Lower lobe of right lung (tissue), 2 donors: ENCODE measurements at regions not wholly inside any gene's neighbourhood (a gene's known extent, or its start where the extent isn't known, plus 50 kb on each side); places are given as distances from the start of the nearest gene placed in this dataset.

Experiments
- ATAC-seq, 2 donors: fragments of 200-7000 bp; cut with Tn5 transposase; one replicate each; pipeline ENCODE4 v1.9.1; 2020 to 2022; ENCODE audit warnings: mild to moderate bottlenecking in 2 of 2, moderate library complexity in 2 of 2
- DNase-seq: peaks from one replicate; pipeline ENCODE4 v3.0.0-alpha.2; 2020
- H3K27ac ChIP-seq: fragments of 200-600 bp; one replicate; pipeline ENCODE4 v1.8.0; 2022
- H3K27me3 ChIP-seq: fragments of 200-600 bp; one replicate; pipeline ENCODE4 v1.8.0; 2022; ENCODE audit warnings: low read depth
- H3K36me3 ChIP-seq: fragments of 200-600 bp; one replicate; pipeline ENCODE4 v1.8.0; 2022; ENCODE audit warnings: mild to moderate bottlenecking
- H3K4me1 ChIP-seq: fragments of 200-600 bp; one replicate; pipeline ENCODE4 v1.8.0; 2022
- H3K4me3 ChIP-seq: fragments of 200-600 bp; one replicate; pipeline ENCODE4 v1.8.0; 2022; ENCODE audit warnings: mild to moderate bottlenecking
- H3K9me3 ChIP-seq: fragments of 200-600 bp; one replicate; pipeline ENCODE4 v1.8.0; 2022
- CTCF ChIP-seq: fragments of 200-600 bp; IDR thresholded peaks from one replicate; pipeline ENCODE4 v1.8.0; 2022; ENCODE audit warnings: antibody characterized with exemption, mild to moderate bottlenecking
- intact Hi-C: fragments of 100-400 bp; cut with DNase I; formaldehyde crosslinking; loops from one replicate; pipeline ENCODE4 v1.11.0; 2022
- donor health status: DM: no; HTN: yes; CAD: no; lungs with severe emphysema.

GRCh38 chr7:86248977-86249376 is 394.7 kb upstream of the GRM3 start:
- intact Hi-C loops = no loop called here
- DNase-seq (no peak), ATAC-seq (no peak)
- H3K4me1 ChIP-seq = no peaks in the 10 kb centered on the region
- H3K27ac ChIP-seq = no peak overlapping the region
- peaks cover 5% of the 10 kb centered on the region for H3K9me3 ChIP-seq
- H3K4me3 ChIP-seq = no peak overlapping the region
- H3K27me3 ChIP-seq = no peaks in the 10 kb centered on the region
- no peaks in the 10 kb centered on the region for H3K36me3 ChIP-seq
- no peak for TF ChIP-seq CTCF

- TF ChIP-seq CTCF = no peak
- ATAC-seq (no peak), DNase-seq (no peak)
- Histone ChIP-seq H3K9me3 (no peaks in the 10 kb centered on the region), H3K27me3 (no peaks in the 10 kb centered on the region), H3K36me3 (no peaks in the 10 kb centered on the region), H3K4me3 (no peak overlapping the region), H3K4me1 (no peaks in the 10 kb centered on the region), H3K27ac (no peak overlapping the region)
- intact Hi-C loops = no loop called here
Observed at GRCh38 chr7:86243171-86243570, 400.5 kb upstream of the GRM3 start.

GRCh38 chr7:86226191-86226590 is 417.5 kb upstream of the GRM3 start:
- Histone ChIP-seq H3K4me1 (no peaks in the 10 kb centered on the region), H3K9me3 (no peaks in the 10 kb centered on the region), H3K27ac (no peak overlapping the region), H3K27me3 (no peaks in the 10 kb centered on the region), H3K36me3 (no peaks in the 10 kb centered on the region), H3K4me3 (no peak overlapping the region)
- no peak for DNase-seq
- ATAC-seq = peak in 1 of 2 donors; percentile 15
- intact Hi-C loops = no loop called here
- TF ChIP-seq CTCF = no peak

GRCh38 chr7:86222806-86223205 is 420.9 kb upstream of the GRM3 start:
- H3K9me3 ChIP-seq = no peaks in the 10 kb centered on the region
- DNase-seq (no peak), ATAC-seq (no peak)
- H3K27ac ChIP-seq = no peak overlapping the region
- H3K4me1 ChIP-seq = no peaks in the 10 kb centered on the region
- H3K27me3 ChIP-seq = no peaks in the 10 kb centered on the region
- H3K4me3 ChIP-seq = no peak overlapping the region
- intact Hi-C loops = no loop called here
- TF ChIP-seq CTCF = no peak
- no peaks in the 10 kb centered on the region for H3K36me3 ChIP-seq

GRCh38 chr7:86214734-86215133 is 429.0 kb upstream of the GRM3 start:
- intact Hi-C loops = no loop called here
- Histone ChIP-seq H3K36me3 (no peaks in the 10 kb centered on the region), H3K27ac (no peak overlapping the region), H3K9me3 (no peaks in the 10 kb centered on the region), H3K27me3 (no peaks in the 10 kb centered on the region), H3K4me1 (no peaks in the 10 kb centered on the region), H3K4me3 (no peak overlapping the region)
- DNase-seq (no peak), ATAC-seq (no peak)
- TF ChIP-seq CTCF = no peak

- Histone ChIP-seq H3K27me3 (no peaks in the 10 kb centered on the region), H3K4me1 (no peaks in the 10 kb centered on the region), H3K9me3 (no peaks in the 10 kb centered on the region), H3K27ac (no peak overlapping the region), H3K4me3 (no peak overlapping the region), H3K36me3 (no peaks in the 10 kb centered on the region)
- no peak for TF ChIP-seq CTCF
- no peak for ATAC-seq
- DNase-seq = no peak
- intact Hi-C loops = no loop called here
Observed at GRCh38 chr7:86212976-86213375, 430.7 kb upstream of the GRM3 start.
